Endothelial cell of umbilical vein (primary cell): ENCODE measurements at regions not wholly inside any gene's neighbourhood (a gene's known extent, or its start where the extent isn't known, plus 50 kb on each side); places are given as distances from the start of the nearest gene placed in this dataset.

ENCODE experiments used
- BruUV-seq: library from RNA; stranded (reverse); fragments of 400-500 nt; replicated peaks from 2 replicates; lab custom pipeline; 2021; lab: Mats Ljungman, UMichigan
- CTCF ChIA-PET: fragments of 300-600, 350-600 bp; sonication (Branson Sonifier 250); formaldehyde crosslinking; loops from one replicate; lab custom pipeline; 2021; ENCODE audit warnings: antibody characterized with exemption, inconsistent platforms; lab: Charles Lee
- POLR2A ChIA-PET: fragments of 300-600, 350-600 bp; sonication (Branson Sonifier 250); formaldehyde crosslinking; loops from one replicate; lab custom pipeline; 2021; ENCODE audit warnings: antibody characterized with exemption, inconsistent platforms; lab: Charles Lee
- DNase-seq: peaks from one replicate; pipeline ENCODE4 v3.0.0-alpha.2; 2011; ENCODE audit warnings: low read depth, low spot score
- FAIRE-seq: peaks from 2 replicates; lab custom pipeline; 2011; peaks lifted over from hg19 to GRCh38; lab: Jason Lieb, UNC
- H2AFZ ChIP-seq: 2 replicates; pipeline ENCODE4 v1.6.0; 2012; ENCODE audit warnings: low read depth, low read length, control low read depth, inconsistent platforms
- H3K27ac ChIP-seq: 2 replicates; pipeline ENCODE4 v1.5.1; 2011; ENCODE audit warnings: low read depth, mild to moderate bottlenecking, control low read depth, low read length, moderate library complexity; ENCODE audit not compliant: insufficient read depth
- H3K27me3 ChIP-seq, 2 experiments: 2 replicates each; pipeline versions ENCODE4 v1.6.0 to v1.6.1; 2011; ENCODE audit warnings: low read length in 2 of 2, mixed read lengths in 1 of 2; ENCODE audit not compliant: control insufficient read depth in 2 of 2, insufficient read depth in 2 of 2
- H3K36me3 ChIP-seq, 2 experiments: 2 replicates in 1 of 2; 3 replicates in 1 of 2; pipeline ENCODE4 v1.5.1; 2011; ENCODE audit warnings: low read length in 2 of 2, mild to moderate bottlenecking in 1 of 2, moderate library complexity in 1 of 2; ENCODE audit not compliant: control insufficient read depth in 2 of 2, insufficient read depth in 2 of 2; ENCODE audit errors: extremely low read depth in 1 of 2
- H3K4me1 ChIP-seq: 3 replicates; pipeline ENCODE4 v1.5.1; 2011; ENCODE audit warnings: mild to moderate bottlenecking, low read length; ENCODE audit not compliant: control insufficient read depth, insufficient read depth; ENCODE audit errors: extremely low read depth
- H3K4me2 ChIP-seq: 2 replicates; pipeline ENCODE4 v1.6.1; 2011; ENCODE audit warnings: low read length, control low read depth, mixed read lengths; ENCODE audit not compliant: insufficient read depth
- H3K4me3 ChIP-seq, 3 experiments: fragments of 200-600 bp in 1 of 3; sonication (generic), shearing (Covaris generic) in 1 of 3; replicated peaks in 1 of 3; 2 replicates each; pipeline ENCODE4 v1.5.1; 2011 to 2016; ENCODE audit warnings: control low read depth in 3 of 3, low read length in 3 of 3, mild to moderate bottlenecking in 2 of 3, inconsistent platforms in 1 of 3, low read depth in 1 of 3, moderate library complexity in 1 of 3; ENCODE audit not compliant: insufficient read depth in 1 of 3
- H3K79me2 ChIP-seq: 2 replicates; pipeline ENCODE4 v1.6.0; 2012; ENCODE audit warnings: low read length, inconsistent platforms; ENCODE audit not compliant: control insufficient read depth, insufficient read depth
- H3K9ac ChIP-seq: replicated peaks from 2 replicates; pipeline ENCODE3; 2011; ENCODE audit warnings: low read length, control low read depth; ENCODE audit not compliant: insufficient read depth; ENCODE audit errors: extremely low read depth
- H3K9me1 ChIP-seq: replicated peaks from 3 replicates; pipeline ENCODE4 v1.6.0; 2011; ENCODE audit warnings: mild to moderate bottlenecking, low read length; ENCODE audit not compliant: control insufficient read depth, insufficient read depth; ENCODE audit errors: extremely low read depth
- H3K9me3 ChIP-seq: replicated peaks from 2 replicates; pipeline ENCODE4 v1.5.1; 2012; ENCODE audit warnings: low read length, inconsistent platforms; ENCODE audit not compliant: control insufficient read depth, insufficient read depth
- H4K20me1 ChIP-seq: replicated peaks from 2 replicates; pipeline ENCODE3; 2011; ENCODE audit warnings: mild to moderate bottlenecking, low read length; ENCODE audit not compliant: control insufficient read depth, insufficient read depth; ENCODE audit errors: extremely low read depth
- EZH2 ChIP-seq: IDR thresholded peaks from 2 replicates; pipeline ENCODE4 v1.6.1; 2012; ENCODE audit warnings: borderline replicate concordance, low read depth, mild to moderate bottlenecking, moderate library complexity, low read length, inconsistent platforms; ENCODE audit not compliant: severe bottlenecking
- FOS ChIP-seq: IDR thresholded peaks from 2 replicates; pipeline ENCODE4 v1.6.1; 2011; ENCODE audit warnings: mild to moderate bottlenecking, low read length, moderate library complexity, borderline replicate concordance; ENCODE audit not compliant: insufficient read depth
- GATA2 ChIP-seq: IDR thresholded peaks from 2 replicates; pipeline ENCODE4 v1.7.0; 2011; ENCODE audit warnings: low read depth, mild to moderate bottlenecking, moderate library complexity, mixed read lengths, low read length; ENCODE audit not compliant: insufficient read length, insufficient read depth
- JUN ChIP-seq: IDR thresholded peaks from 2 replicates; pipeline ENCODE4 v1.6.1; 2011; ENCODE audit warnings: borderline replicate concordance, low read depth; ENCODE audit not compliant: insufficient read length, insufficient read depth
- MAX ChIP-seq: IDR thresholded peaks from 2 replicates; pipeline ENCODE4 v1.6.1; 2011; ENCODE audit not compliant: insufficient read depth, insufficient read length
- MYC ChIP-seq: IDR thresholded peaks from one replicate; pipeline ENCODE4 v1.6.1; 2011; ENCODE audit warnings: mild to moderate bottlenecking, low read depth, low read length
- POLR2A ChIP-seq: IDR thresholded peaks from 2 replicates; pipeline ENCODE4 v1.6.1; 2012; ENCODE audit warnings: low read depth, mild to moderate bottlenecking, control low read depth, low read length
- POLR2AphosphoS5 ChIP-seq: IDR thresholded peaks from 2 replicates; pipeline ENCODE4 v1.6.1; 2012; ENCODE audit warnings: low read depth, mild to moderate bottlenecking, control low read depth, low read length, moderate library complexity; ENCODE audit not compliant: insufficient read depth
- dilution Hi-C: fragments of 300-500 bp; cut with MboI; formaldehyde crosslinking; loops from one replicate; pipeline ENCODE4 v1.15.0; 2019; ENCODE audit warnings: low sequenced_read_pairs; ENCODE audit not compliant: extremely low pct_ligation_motif_present
- intact Hi-C: fragments of 100-400 bp; cut with micrococcal nuclease; formaldehyde crosslinking; loops from one replicate; pipeline ENCODE4 v1.10.0; 2022
- TF ChIP-seq, protein P1 (sequence below), 2 donors: IDR thresholded peaks; 1 replicate in 1 of 2; 2 replicates in 1 of 2; pipeline ENCODE4 v1.5.1; 2011; ENCODE audit warnings: low read length in 2 of 2, mild to moderate bottlenecking in 2 of 2, moderate library complexity in 2 of 2, control low read depth in 1 of 2, inconsistent platforms in 1 of 2, low read depth in 1 of 2; ENCODE audit not compliant: insufficient read depth in 1 of 2; ENCODE audit errors: extremely low read depth in 1 of 2

GRCh38 chr2:6657136-6657535, 208.6 kb downstream of the CMPK2 start:
- dilution Hi-C loops (no loop called here), intact Hi-C loops (no loop called here)
- Histone ChIP-seq H3K27ac (no peak overlapping the region), H3K9me1 (no peaks in the 10 kb centered on the region), H3K36me3 (no peaks in the 10 kb centered on the region), H4K20me1 (no peaks in the 10 kb centered on the region), H3K9me3 (peaks cover 3% of the 10 kb centered on the region), H3K27me3 (no peaks in the 10 kb centered on the region), H3K9ac (no peak overlapping the region), H3K4me1 (no peaks in the 10 kb centered on the region), H3K4me3 (no peak overlapping the region), H3K4me2 (no peak overlapping the region), H2AFZ (no peak overlapping the region), H3K79me2 (no peaks in the 10 kb centered on the region)
- POLR2A ChIA-PET, result no interaction called here
- CTCF ChIA-PET, result no interaction called here
- BruUV-seq, result no TSS peak
- DNase-seq (no peak), FAIRE-seq (no peak)
- no peak for TF ChIP-seq JUN
- no peak for TF ChIP-seq POLR2A

GRCh38 chr2:6657855-6658254, 207.9 kb downstream of the CMPK2 start:
- intact Hi-C loops, result no loop called here
- Histone ChIP-seq H2AFZ (no peak overlapping the region), H3K9me1 (no peaks in the 10 kb centered on the region), H3K27ac (no peak overlapping the region), H3K79me2 (no peaks in the 10 kb centered on the region), H3K9me3 (peaks cover 3% of the 10 kb centered on the region), H3K36me3 (no peaks in the 10 kb centered on the region), H3K4me2 (no peak overlapping the region), H3K27me3 (no peaks in the 10 kb centered on the region), H3K9ac (no peak overlapping the region), H4K20me1 (no peaks in the 10 kb centered on the region), H3K4me3 (no peak overlapping the region), H3K4me1 (no peaks in the 10 kb centered on the region)
- FAIRE-seq (no peak), DNase-seq (no peak)
- CTCF ChIA-PET, result interaction anchor here (0.7 kb wide), 1 partner anchor 19 kb away, joined by 3 read pairs; no protein-coding TSS in a partner anchor
- POLR2A ChIA-PET, result no interaction called here
- TF ChIP-seq MAX (no peak), POLR2AphosphoS5 (no peak), GATA2 (no peak), JUN (no peak), EZH2 (no peak), MYC (no peak), POLR2A (no peak), FOS (no peak)
- TF ChIP-seq, protein P1, sequence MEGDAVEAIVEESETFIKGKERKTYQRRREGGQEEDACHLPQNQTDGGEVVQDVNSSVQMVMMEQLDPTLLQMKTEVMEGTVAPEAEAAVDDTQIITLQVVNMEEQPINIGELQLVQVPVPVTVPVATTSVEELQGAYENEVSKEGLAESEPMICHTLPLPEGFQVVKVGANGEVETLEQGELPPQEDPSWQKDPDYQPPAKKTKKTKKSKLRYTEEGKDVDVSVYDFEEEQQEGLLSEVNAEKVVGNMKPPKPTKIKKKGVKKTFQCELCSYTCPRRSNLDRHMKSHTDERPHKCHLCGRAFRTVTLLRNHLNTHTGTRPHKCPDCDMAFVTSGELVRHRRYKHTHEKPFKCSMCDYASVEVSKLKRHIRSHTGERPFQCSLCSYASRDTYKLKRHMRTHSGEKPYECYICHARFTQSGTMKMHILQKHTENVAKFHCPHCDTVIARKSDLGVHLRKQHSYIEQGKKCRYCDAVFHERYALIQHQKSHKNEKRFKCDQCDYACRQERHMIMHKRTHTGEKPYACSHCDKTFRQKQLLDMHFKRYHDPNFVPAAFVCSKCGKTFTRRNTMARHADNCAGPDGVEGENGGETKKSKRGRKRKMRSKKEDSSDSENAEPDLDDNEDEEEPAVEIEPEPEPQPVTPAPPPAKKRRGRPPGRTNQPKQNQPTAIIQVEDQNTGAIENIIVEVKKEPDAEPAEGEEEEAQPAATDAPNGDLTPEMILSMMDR (IDR thresholded peaks at IDR 0.05; ENCODE audit: extremely low read depth in 1 of 2, insufficient read depth in 1 of 2, low read depth in 1 of 2, low read length in 2 of 2), result no peak
- no TSS peak for BruUV-seq
- dilution Hi-C loops, result no loop called here
